SK-N-MC (cell line): ENCODE measurements at regions not wholly inside any gene's neighbourhood (a gene's known extent, or its start where the extent isn't known, plus 50 kb on each side); places are given as distances from the start of the nearest gene placed in this dataset.

Experiments used
- DNase-seq: peaks from one replicate; pipeline ENCODE4 v3.0.0-alpha.2; 2011; ENCODE audit warnings: low read depth, low spot score
- H3K27ac ChIP-seq: fragments of 200-600 bp; sonication (generic); 2 replicates; pipeline ENCODE4 v1.5.1; 2016; ENCODE audit warnings: mixed run types
- H3K36me3 ChIP-seq: fragments of 200-600 bp; sonication (generic); 2 replicates; pipeline ENCODE4 v1.6.1; 2017; ENCODE audit warnings: antibody characterized with exemption, low read length, mixed read lengths; ENCODE audit not compliant: insufficient read depth
- H3K4me3 ChIP-seq: fragments of 200-600 bp; sonication (generic); 2 replicates; pipeline ENCODE4 v1.5.1; 2016
- H3K9ac ChIP-seq: fragments of 200-600 bp; sonication (generic); 2 replicates; pipeline ENCODE4 v1.8.0; 2017; ENCODE audit warnings: mixed run types, mixed read lengths; ENCODE audit not compliant: insufficient read length
- H3K9me3 ChIP-seq: fragments of 200-600 bp; sonication (generic); 2 replicates; pipeline ENCODE4 v1.6.1; 2017; ENCODE audit warnings: low read depth, mild to moderate bottlenecking, antibody characterized with exemption, low read length, moderate library complexity, mixed read lengths
- EZH2 ChIP-seq: fragments of 200-600 bp; sonication (generic); IDR thresholded peaks from one replicate; pipeline ENCODE4 v1.6.1; 2017; ENCODE audit warnings: antibody characterized with exemption
- FOXP2 ChIP-seq: optimal IDR thresholded peaks from 2 replicates; pipeline ENCODE3; 2011; ENCODE audit warnings: mild to moderate bottlenecking, moderate library complexity; ENCODE audit not compliant: insufficient read depth; ENCODE audit errors: extremely low read length, control extremely low read depth
- POLR2AphosphoS5 ChIP-seq: IDR thresholded peaks from 2 replicates; pipeline ENCODE4 v1.6.1; 2012; ENCODE audit warnings: mild to moderate bottlenecking, low read depth, low read length, borderline replicate concordance

DNA sequence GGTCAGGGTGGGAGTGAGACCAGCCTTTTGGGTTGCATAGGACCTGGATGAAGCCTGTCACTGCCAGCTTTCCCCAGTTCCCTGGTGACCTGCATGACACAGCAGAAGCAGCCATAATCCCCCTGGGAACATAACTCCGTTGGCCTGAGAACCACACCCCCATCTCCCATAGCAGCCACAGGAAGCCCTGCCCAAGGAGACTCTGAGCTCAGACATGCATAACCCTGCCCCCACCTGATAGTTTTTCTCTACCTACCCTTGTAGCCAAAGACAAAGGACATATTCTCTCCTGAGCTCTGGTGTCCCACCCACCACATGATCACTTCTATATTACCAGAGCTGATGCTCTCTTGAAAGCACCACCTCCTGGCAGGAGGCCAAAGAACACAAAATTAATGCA, 413.5 kb upstream of the HTR2A start:
- TF ChIP-seq FOXP2 = no peak
- TF ChIP-seq POLR2AphosphoS5 = no peak
- no peak for TF ChIP-seq EZH2
- Histone ChIP-seq H3K9ac (no peak overlapping the region), H3K36me3 (no peaks in the 10 kb centered on the region), H3K4me3 (no peak overlapping the region), H3K27ac (no peak overlapping the region), H3K9me3 (no peaks in the 10 kb centered on the region)
- no peak for DNase-seq

DNA sequence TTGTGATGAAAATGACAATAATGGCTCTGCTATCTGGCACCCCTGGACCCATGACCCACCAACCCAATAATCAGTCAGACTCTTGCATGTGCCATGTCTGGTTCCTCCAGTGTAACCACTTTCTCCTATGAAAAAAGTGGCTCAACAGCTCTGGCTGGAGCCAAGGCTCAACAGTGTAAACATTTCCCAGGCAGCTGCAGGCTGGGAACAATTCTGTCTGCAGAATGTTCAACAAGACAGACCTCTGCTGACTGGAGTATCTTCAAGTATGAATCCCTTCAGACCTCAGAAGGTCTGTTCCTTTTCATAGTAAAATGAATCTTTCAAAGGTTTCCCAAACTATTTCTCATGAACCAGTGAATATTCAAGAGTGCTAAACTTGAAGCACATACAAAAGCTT, 410.1 kb upstream of the HTR2A start:
- H3K27ac ChIP-seq = no peak overlapping the region
- TF ChIP-seq EZH2 = no peak
- TF ChIP-seq FOXP2 = no peak
- no peak for TF ChIP-seq POLR2AphosphoS5
- no peak overlapping the region for H3K9ac ChIP-seq
- no peaks in the 10 kb centered on the region for H3K9me3 ChIP-seq
- no peak overlapping the region for H3K4me3 ChIP-seq
- no peaks in the 10 kb centered on the region for H3K36me3 ChIP-seq
- DNase-seq = no peak

DNA sequence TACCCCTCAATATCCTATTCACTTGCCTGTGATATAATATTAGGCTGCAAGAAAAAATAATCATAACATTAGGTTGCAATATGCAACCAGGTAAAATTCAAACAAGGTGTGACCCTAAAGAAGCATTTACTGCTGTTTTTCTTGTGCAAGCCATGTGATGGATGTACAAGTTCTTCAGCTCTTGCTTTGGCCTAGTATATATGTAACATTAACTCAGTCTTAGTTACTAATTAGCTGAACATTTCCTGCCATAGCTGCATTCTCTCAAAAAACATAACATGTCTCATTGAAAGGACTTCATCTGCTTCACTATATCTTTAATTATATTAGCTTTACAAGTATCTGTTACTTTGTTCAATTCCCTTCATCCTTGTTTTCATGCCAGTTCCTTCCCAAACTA, 406.8 kb upstream of the HTR2A start:
- H3K4me3 ChIP-seq = no peak overlapping the region
- no peaks in the 10 kb centered on the region for H3K36me3 ChIP-seq
- no peaks in the 10 kb centered on the region for H3K9me3 ChIP-seq
- H3K27ac ChIP-seq = no peak overlapping the region
- H3K9ac ChIP-seq = no peak overlapping the region
- no peak for TF ChIP-seq EZH2
- TF ChIP-seq FOXP2 = no peak
- no peak for TF ChIP-seq POLR2AphosphoS5
- DNase-seq = no peak

DNA sequence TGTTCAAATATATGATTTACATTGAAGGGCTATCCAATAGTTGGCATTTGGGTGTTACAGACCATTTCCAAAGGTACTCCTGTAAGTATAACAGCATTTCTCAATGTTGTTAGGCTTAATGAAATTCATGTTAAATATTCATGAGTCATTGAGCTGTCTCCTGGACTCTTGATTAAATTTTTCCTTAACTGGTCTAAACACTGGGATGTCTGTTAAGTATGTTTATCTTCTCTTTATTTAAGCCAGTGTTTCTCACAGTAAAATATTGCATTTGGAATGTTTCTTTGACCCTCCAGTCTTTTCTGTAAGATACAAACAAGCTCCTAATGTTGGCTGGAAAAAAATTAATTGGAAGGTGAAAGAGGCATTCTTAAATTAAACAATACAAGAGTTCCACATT, 402.5 kb upstream of the HTR2A start:
- TF ChIP-seq FOXP2 = no peak
- no peak for TF ChIP-seq POLR2AphosphoS5
- no peak for TF ChIP-seq EZH2
- Histone ChIP-seq H3K27ac (no peak overlapping the region), H3K36me3 (no peaks in the 10 kb centered on the region), H3K9me3 (no peaks in the 10 kb centered on the region), H3K9ac (no peak overlapping the region), H3K4me3 (no peak overlapping the region)
- DNase-seq = no peak

DNA sequence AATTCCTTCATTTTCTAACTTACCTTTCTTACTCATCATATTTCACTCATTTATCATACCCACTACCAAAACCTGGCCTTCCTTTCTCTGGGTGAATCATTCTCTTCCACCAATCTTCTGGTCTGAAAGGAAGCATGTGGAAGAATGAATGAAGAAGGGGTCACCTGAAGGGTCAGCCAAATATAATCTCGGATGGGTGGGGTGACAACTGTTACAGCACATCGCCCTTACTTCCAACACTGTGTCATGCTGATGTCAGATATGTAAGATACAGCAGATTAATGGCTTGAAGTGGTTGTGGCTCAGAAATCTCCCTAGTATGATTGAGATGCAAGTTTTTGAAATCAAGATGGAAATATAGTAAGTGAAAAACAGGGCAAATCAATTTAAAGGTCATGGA, 401.7 kb upstream of the HTR2A start:
- H3K9me3 ChIP-seq = no peaks in the 10 kb centered on the region
- no peak for DNase-seq
- H3K9ac ChIP-seq = no peak overlapping the region
- no peak overlapping the region for H3K27ac ChIP-seq
- no peaks in the 10 kb centered on the region for H3K36me3 ChIP-seq
- H3K4me3 ChIP-seq = no peak overlapping the region
- TF ChIP-seq POLR2AphosphoS5 = no peak
- no peak for TF ChIP-seq EZH2
- no peak for TF ChIP-seq FOXP2

DNA sequence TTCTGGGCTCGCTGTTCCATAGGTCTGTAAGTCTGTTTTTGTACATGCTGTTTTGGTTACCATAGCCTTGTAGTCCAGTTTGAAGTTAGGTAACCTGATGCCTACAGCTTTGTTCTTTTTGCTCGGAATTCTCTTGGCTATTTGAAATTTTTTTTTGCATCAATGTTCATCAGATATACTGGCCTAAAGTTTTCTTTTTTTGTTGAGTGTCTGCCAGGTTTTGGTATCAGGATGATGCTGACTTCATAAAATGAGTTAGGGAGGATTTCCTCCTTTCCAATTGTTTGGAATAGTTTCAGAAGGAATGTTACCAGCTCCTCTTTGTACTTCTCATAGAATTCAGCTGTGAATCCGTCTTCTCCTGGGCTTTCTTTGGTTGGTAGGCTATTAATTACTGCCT, 397.8 kb upstream of the HTR2A start:
- no peak overlapping the region for H3K27ac ChIP-seq
- no peaks in the 10 kb centered on the region for H3K36me3 ChIP-seq
- no peak for TF ChIP-seq POLR2AphosphoS5
- TF ChIP-seq EZH2 = no peak
- TF ChIP-seq FOXP2 = no peak
- no peak for DNase-seq
- no peak overlapping the region for H3K9ac ChIP-seq
- H3K9me3 ChIP-seq = no peaks in the 10 kb centered on the region
- H3K4me3 ChIP-seq = no peak overlapping the region

DNA sequence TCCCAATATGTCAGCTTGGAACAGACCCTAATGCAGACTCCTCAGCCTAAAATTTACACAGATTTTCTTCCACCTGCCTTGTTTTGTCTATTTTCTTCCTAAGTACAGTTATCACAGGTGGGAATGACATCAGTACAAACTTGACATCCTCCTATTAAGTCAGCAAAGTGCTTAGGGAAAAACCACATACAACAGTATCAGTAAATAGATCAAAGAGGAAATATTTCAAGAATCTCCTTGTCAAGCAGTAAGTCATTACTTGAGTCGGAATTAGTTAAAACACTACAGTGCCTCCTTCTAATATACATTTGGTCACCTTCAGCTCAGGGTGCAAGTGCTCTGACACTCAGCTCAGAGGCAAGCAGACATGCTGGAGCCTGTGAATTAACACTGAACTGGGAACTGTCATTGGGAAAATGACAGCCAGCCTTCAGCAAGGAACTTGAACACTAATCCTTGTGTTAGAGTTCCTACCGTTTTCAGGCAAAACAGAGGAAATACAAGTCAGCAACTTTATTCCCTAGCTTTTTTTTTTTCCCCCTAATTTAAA, 394.3 kb upstream of the HTR2A start:
- H3K27ac ChIP-seq = no peak overlapping the region
- no peaks in the 10 kb centered on the region for H3K9me3 ChIP-seq
- no peaks in the 10 kb centered on the region for H3K36me3 ChIP-seq
- no peak for DNase-seq
- H3K4me3 ChIP-seq = no peak overlapping the region
- no peak overlapping the region for H3K9ac ChIP-seq
- TF ChIP-seq FOXP2 (no peak), EZH2 (no peak), POLR2AphosphoS5 (no peak)

DNA sequence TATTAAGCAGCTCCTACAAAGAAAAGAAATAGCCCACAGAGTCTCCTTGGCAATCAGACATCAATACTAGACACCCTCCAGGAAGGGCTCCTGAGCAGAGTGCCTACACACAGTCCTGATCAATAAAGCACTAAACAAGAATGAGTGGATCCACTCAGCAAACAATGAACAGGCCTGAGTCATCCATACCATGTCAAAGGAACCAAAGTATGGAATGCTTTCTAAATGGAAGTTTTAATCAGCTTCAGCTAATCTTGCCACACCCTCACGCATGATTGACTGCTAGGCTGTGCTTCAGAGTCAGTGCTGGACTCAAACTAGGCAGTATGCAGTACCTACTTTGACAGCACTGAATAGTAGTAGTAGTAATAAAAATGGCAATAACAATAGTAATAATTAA, 392.7 kb upstream of the HTR2A start:
- DNase-seq = no peak
- Histone ChIP-seq H3K4me3 (no peak overlapping the region), H3K27ac (no peak overlapping the region), H3K36me3 (no peaks in the 10 kb centered on the region), H3K9me3 (no peaks in the 10 kb centered on the region), H3K9ac (no peak overlapping the region)
- TF ChIP-seq FOXP2 = no peak
- no peak for TF ChIP-seq POLR2AphosphoS5
- no peak for TF ChIP-seq EZH2

DNA sequence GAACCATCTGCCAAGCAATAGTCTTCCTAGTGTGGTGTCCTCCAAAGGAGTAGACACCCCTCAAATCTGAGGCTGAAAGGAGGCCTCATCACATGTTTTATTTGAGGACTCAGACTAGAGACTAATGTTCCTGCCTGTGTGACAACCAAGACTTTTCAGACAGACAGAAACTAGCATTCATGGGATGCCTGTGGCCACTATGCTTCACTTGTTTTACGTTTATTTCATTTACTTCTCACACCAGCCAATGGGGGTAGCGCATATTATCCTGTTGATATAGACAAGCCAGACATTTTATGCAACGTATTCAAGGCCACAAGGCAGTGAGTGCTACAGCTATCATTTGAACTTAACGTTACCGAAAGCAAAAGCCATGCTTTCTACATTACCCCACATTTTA, 391.7 kb upstream of the HTR2A start:
- TF ChIP-seq POLR2AphosphoS5 (no peak), FOXP2 (no peak), EZH2 (no peak)
- no peak for DNase-seq
- no peak overlapping the region for H3K4me3 ChIP-seq
- no peaks in the 10 kb centered on the region for H3K36me3 ChIP-seq
- H3K9me3 ChIP-seq = no peaks in the 10 kb centered on the region
- H3K9ac ChIP-seq = no peak overlapping the region
- H3K27ac ChIP-seq = no peak overlapping the region

DNA sequence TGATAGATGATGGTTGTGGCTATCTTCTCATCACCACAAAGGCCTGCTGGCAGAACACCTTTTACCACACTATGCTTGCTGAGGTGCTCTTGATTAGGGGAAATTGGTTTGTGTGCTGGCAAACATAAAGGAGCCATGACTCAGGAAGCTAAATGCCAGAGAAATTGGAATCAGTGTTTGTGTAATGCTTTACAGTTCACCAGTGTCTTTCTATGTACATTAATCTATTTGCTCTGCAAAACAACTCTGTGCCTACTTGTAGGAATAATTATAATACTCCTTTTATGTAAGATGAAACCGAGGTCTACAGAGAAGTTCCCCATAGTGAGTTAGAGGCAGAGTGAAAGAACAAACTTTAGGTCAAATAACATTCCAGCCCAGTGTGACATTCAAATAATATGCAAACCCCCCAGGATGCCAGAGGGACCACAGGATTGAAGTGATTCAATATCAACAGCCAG, 390.5 kb upstream of the HTR2A start:
- TF ChIP-seq POLR2AphosphoS5 = no peak
- TF ChIP-seq EZH2 = no peak
- Histone ChIP-seq H3K36me3 (no peaks in the 10 kb centered on the region), H3K9ac (no peak overlapping the region), H3K4me3 (no peak overlapping the region), H3K9me3 (no peaks in the 10 kb centered on the region), H3K27ac (no peak overlapping the region)
- no peak for DNase-seq
